Astrocyte of the cerebellum (primary cell): ENCODE measurements at regions not wholly inside any gene's neighbourhood (a gene's known extent, or its start where the extent isn't known, plus 50 kb on each side); places are given as distances from the start of the nearest gene placed in this dataset.
"Not testable (repeated sequence)": the region's sequence is repeated elsewhere in the genome, so short reads cannot be mapped to it uniquely, and the experiment has no call there.

ENCODE experiments used
- DNase-seq: peaks from one replicate; pipeline ENCODE4 v3.0.0-alpha.2; 2011; ENCODE audit warnings: low read depth
- H3K4me3 ChIP-seq: 2 replicates; pipeline ENCODE4 v1.5.1; 2011; ENCODE audit warnings: mild to moderate bottlenecking, low read depth, low read length, moderate library complexity
- CTCF ChIP-seq: IDR thresholded peaks from 2 replicates; pipeline ENCODE4 v1.5.1; 2012; ENCODE audit warnings: low read length, low read depth, moderate library complexity, mild to moderate bottlenecking; ENCODE audit errors: missing control alignments
- in situ Hi-C: cut with HindIII; loops from 2 replicates; pipeline ENCODE4 v1.10.0; 2017; ENCODE audit warnings: low sequenced_read_pairs

GRCh38 chr11:90309693-90310092 lies 86.8 kb upstream of the CHORDC1 start:
- in situ Hi-C loops, result no loop called here
- no peak for DNase-seq
- H3K4me3 ChIP-seq, result no peak overlapping the region
- no peak for TF ChIP-seq CTCF

- no peak overlapping the region for H3K4me3 ChIP-seq
- DNase-seq, result no peak
- TF ChIP-seq CTCF, result no peak
- in situ Hi-C loops, result no loop called here
Observed at GRCh38 chr11:90294526-90294925, 71.7 kb upstream of the CHORDC1 start.

GRCh38 chr11:90294091-90294490 lies 71.2 kb upstream of the CHORDC1 start:
- DNase-seq, result no peak
- no peak overlapping the region for H3K4me3 ChIP-seq
- TF ChIP-seq CTCF, result no peak
- in situ Hi-C loops, result no loop called here

- in situ Hi-C loops, result no loop called here
- DNase-seq, result peak; percentile 20
- peak; percentile 60 for TF ChIP-seq CTCF
Observed at GRCh38 chr11:90288212-90288821, 65.5 kb upstream of the CHORDC1 start.

GRCh38 chr11:90286640-90287039 lies 63.8 kb upstream of the CHORDC1 start:
- in situ Hi-C loops, result no loop called here
- H3K4me3 ChIP-seq, result no peak overlapping the region
- no peak for DNase-seq
- TF ChIP-seq CTCF, result no peak

More at GRCh38 chr11:90288212-90288821, 65.5 kb upstream of the CHORDC1 start:
- H3K4me3 ChIP-seq, result no peak overlapping the region

GRCh38 chr11:90284171-90284570 lies 61.3 kb upstream of the CHORDC1 start:
- no peak for TF ChIP-seq CTCF
- no peak overlapping the region for H3K4me3 ChIP-seq
- no peak for DNase-seq
- in situ Hi-C loops, result no loop called here

GRCh38 chr11:90282551-90283071 lies 59.8 kb upstream of the CHORDC1 start:
- in situ Hi-C loops, DNase-seq, H3K4me3 ChIP-seq: not testable (repeated sequence)
